NCI-H2081 (cell line): ENCODE measurements at regions not wholly inside any gene's neighbourhood (a gene's known extent, or its start where the extent isn't known, plus 50 kb on each side); places are given as distances from the start of the nearest gene placed in this dataset.
"Not testable (repeated sequence)": the region's sequence is repeated elsewhere in the genome, so short reads cannot be mapped to it uniquely, and the experiment has no call there.

Source experiments
- DNase-seq, 2 experiments: peaks; one replicate each; lab custom pipeline; 2025; lab: John Stamatoyannopoulos, UW

GRCh38 chr4:147160908-147161513 is 215.3 kb upstream of the TTC29 start:
- peak; percentile 31 to 47 for DNase-seq

GRCh38 chr4:147163311-147163710 is 217.6 kb upstream of the TTC29 start:
- DNase-seq = no peak

GRCh38 chr4:147168200-147168599 is 222.5 kb upstream of the TTC29 start:
- DNase-seq = not testable (repeated sequence)

- no peak for DNase-seq
Measured at GRCh38 chr4:147173322-147173721, 227.7 kb upstream of the TTC29 start.

GRCh38 chr4:147173797-147174432 is 228.3 kb upstream of the TTC29 start:
- no peak for DNase-seq

- no peak for DNase-seq
Measured at GRCh38 chr4:147174591-147174990, 228.9 kb upstream of the TTC29 start.

GRCh38 chr4:147175460-147176025 is 229.9 kb upstream of the TTC29 start:
- DNase-seq = no peak

GRCh38 chr4:147182041-147182440 is 236.4 kb upstream of the TTC29 start:
- no peak for DNase-seq

- no peak for DNase-seq
Measured at GRCh38 chr4:147192679-147193078, 247.0 kb upstream of the TTC29 start.

- DNase-seq = no peak
Measured at GRCh38 chr4:147194114-147194513, 248.4 kb upstream of the TTC29 start.

GRCh38 chr4:147194604-147195003 is 248.9 kb upstream of the TTC29 start:
- DNase-seq = no peak

- no peak for DNase-seq
Measured at GRCh38 chr4:147195386-147195785, 249.7 kb upstream of the TTC29 start.

- no peak for DNase-seq
Measured at GRCh38 chr4:147198411-147199051, 252.9 kb upstream of the TTC29 start.

GRCh38 chr4:147201016-147201415 is 255.4 kb upstream of the TTC29 start:
- DNase-seq = no peak

- no peak for DNase-seq
Measured at GRCh38 chr4:147206807-147207206, 261.1 kb upstream of the TTC29 start.

GRCh38 chr4:147207911-147208310 is 262.2 kb upstream of the TTC29 start:
- no peak for DNase-seq

GRCh38 chr4:147217655-147218054 is 263.2 kb upstream of the EDNRA start:
- DNase-seq = no peak

- no peak for DNase-seq
Measured at GRCh38 chr4:147219145-147219544, 261.8 kb upstream of the EDNRA start.

- no peak for DNase-seq
Measured at GRCh38 chr4:147220833-147221232, 260.1 kb upstream of the EDNRA start.

GRCh38 chr4:147222906-147223305 is 258.0 kb upstream of the EDNRA start:
- no peak for DNase-seq

GRCh38 chr4:147223576-147223975 is 257.3 kb upstream of the EDNRA start:
- DNase-seq = peak in 1 of 2 experiments; percentile 3

- no peak for DNase-seq
Measured at GRCh38 chr4:147236806-147237205, 244.1 kb upstream of the EDNRA start.

GRCh38 chr4:147244786-147245185 is 236.1 kb upstream of the EDNRA start:
- no peak for DNase-seq
